ENCODE measurements at regions not wholly inside any gene's neighbourhood (a gene's known extent, or its start where the extent isn't known, plus 50 kb on each side); places are given as distances from the start of the nearest gene placed in this dataset.

DNA sequence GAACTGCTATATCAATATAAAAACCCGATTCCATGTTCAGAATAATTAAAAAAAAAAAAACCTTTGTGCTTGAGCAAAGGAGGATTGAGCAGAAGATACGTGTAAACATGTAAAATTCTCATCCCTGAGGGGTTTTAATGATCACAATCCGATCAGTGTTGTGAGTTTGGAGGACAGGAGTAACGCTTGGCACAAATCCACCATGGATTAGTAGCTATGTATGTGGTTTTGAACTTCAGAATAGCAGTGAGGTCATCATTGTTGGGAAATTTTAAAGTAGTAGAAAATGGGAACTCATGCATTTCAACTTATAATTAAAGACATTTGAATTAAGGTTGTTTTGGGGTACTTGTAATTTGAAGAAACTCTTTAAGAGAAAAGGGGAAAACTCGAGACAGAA lies 203.2 kb downstream of the RPS12 start:
- in situ Hi-C loops (cut with MboI; ENCODE audit: low pct_unique_long_range_greater_than_20kb, low sequenced_read_pairs, unreplicated experiment): no loop called here
- no peak for DNase-seq (ENCODE audit: low spot score)
- TF ChIP-seq, protein P1, sequence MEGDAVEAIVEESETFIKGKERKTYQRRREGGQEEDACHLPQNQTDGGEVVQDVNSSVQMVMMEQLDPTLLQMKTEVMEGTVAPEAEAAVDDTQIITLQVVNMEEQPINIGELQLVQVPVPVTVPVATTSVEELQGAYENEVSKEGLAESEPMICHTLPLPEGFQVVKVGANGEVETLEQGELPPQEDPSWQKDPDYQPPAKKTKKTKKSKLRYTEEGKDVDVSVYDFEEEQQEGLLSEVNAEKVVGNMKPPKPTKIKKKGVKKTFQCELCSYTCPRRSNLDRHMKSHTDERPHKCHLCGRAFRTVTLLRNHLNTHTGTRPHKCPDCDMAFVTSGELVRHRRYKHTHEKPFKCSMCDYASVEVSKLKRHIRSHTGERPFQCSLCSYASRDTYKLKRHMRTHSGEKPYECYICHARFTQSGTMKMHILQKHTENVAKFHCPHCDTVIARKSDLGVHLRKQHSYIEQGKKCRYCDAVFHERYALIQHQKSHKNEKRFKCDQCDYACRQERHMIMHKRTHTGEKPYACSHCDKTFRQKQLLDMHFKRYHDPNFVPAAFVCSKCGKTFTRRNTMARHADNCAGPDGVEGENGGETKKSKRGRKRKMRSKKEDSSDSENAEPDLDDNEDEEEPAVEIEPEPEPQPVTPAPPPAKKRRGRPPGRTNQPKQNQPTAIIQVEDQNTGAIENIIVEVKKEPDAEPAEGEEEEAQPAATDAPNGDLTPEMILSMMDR (IDR thresholded peaks at IDR 0.05; ENCODE audit: extremely low read depth, insufficient read depth, missing control alignments): no peak

DNA sequence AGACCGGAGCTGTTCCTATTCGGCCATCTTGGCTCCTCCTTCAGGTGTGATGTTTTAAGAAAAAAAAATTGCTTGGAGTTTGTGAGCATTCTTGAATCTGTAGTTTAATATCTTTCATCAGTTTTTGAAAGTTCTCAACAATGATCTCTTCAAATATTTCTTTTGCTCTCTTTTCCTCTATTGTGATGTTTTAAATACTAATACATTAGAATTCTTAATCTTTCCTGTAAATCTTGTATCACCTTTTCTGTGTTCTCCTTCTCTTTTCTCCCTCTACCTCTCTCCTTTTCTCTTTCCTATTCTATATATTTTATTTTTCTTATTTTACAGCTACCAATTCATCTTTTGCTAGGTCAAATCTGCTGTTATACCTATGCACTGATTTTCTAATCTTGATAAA lies 212.3 kb downstream of the RPS12 start:
- TF ChIP-seq, protein P1 (IDR thresholded peaks at IDR 0.05; ENCODE audit: extremely low read depth, insufficient read depth, missing control alignments): no peak
- in situ Hi-C loops (cut with MboI; ENCODE audit: low pct_unique_long_range_greater_than_20kb, low sequenced_read_pairs, unreplicated experiment): no loop called here
- DNase-seq (ENCODE audit: low spot score): no peak

DNA sequence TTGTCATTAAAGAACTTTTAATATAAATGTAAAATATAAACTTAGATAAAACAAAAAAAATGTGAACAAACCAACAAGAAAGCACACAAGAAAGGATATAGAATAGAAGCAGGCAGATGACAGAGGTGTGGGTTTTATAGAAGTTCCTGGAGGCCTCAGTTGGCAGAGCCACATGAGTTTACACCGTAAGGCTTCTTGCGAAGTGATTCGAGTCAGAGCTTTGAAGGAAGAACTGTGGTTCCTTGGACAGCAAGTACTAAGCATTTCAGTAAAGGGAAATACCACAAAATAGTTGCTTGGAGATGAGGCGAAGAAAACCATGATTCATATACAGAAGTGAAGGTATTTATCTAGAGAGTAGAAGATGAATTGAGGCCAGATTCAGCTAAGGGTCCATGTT lies 207.9 kb upstream of the EYA4 start:
- DNase-seq (ENCODE audit: low spot score): no peak
- in situ Hi-C loops (cut with MboI; ENCODE audit: low pct_unique_long_range_greater_than_20kb, low sequenced_read_pairs, unreplicated experiment): no loop called here
- TF ChIP-seq, protein P1 (IDR thresholded peaks at IDR 0.05; ENCODE audit: extremely low read depth, insufficient read depth, missing control alignments): no peak

DNA sequence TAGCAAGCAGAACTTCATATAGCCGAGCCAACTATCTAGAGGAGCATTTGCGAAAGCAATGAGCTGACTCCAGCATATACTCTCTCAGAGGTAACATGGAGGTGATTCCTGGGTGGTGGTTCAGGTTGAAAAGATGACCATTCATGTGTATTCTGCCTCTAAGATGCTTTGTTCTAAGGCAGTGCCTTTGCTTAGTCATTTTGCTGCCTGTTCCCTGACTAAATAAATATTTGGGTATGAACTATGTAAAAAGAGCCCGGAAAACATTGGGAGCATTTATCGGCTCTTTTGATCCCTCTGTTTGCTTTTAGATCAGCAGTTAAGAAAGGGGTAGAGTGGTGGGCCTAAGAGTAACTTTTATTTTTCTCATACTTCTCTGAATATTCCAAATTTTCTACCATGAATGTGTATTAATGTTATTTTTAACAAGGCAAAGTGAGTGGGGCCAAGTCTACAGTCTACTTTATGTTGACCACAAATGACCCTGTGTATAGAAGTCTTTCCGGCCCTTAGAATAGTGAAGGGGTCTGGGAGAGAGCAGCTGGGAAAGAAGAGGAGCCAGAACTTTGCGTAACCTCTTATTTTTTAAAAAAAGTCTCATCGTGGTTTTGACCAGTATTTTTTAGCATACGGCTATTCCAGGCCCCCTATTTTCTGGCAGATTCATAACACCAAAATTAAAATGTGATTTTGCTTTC lies 206.5 kb upstream of the EYA4 start:
- in situ Hi-C loops (cut with MboI; ENCODE audit: low pct_unique_long_range_greater_than_20kb, low sequenced_read_pairs, unreplicated experiment): no loop called here
- TF ChIP-seq, protein P1 (IDR thresholded peaks at IDR 0.05; ENCODE audit: extremely low read depth, insufficient read depth, missing control alignments): no peak
- DNase-seq (ENCODE audit: low spot score): no peak

DNA sequence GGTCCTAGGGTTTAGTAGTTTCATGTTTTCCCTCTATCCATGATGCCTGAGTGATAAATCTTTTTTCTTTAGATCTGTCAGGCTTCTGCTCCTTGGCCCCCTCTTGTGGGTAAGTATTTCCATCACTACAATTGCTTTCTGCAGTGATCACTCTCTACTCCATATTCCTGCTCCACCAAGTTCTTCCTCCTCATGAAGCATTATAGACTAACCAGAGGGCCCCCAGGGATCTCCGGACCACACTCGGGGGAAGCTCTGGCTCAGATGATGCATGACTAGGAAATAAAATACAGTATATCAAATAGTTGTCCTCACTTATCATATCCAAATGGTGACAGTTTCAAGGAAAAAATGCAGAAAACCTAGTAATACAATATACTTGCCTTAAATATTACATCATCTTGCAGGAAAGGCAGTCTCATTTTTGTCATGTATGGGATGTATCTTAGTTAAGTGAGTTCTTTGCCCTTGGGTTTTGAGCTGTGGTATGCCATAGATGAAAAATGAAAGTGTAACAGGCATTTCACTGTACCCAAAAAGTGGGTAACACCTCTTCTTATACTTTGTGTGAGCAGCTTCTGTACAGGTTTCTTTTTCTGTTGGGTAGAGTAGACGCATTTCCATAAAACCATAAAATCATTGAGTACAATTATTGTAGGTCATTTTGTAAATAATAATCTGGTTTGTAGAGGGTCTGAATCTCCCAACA lies 200.9 kb upstream of the EYA4 start:
- TF ChIP-seq, protein P1 (IDR thresholded peaks at IDR 0.05; ENCODE audit: extremely low read depth, insufficient read depth, missing control alignments): peak; percentile 42
- in situ Hi-C loops (cut with MboI; ENCODE audit: low pct_unique_long_range_greater_than_20kb, low sequenced_read_pairs, unreplicated experiment): no loop called here
- DNase-seq (ENCODE audit: low spot score): no peak

DNA sequence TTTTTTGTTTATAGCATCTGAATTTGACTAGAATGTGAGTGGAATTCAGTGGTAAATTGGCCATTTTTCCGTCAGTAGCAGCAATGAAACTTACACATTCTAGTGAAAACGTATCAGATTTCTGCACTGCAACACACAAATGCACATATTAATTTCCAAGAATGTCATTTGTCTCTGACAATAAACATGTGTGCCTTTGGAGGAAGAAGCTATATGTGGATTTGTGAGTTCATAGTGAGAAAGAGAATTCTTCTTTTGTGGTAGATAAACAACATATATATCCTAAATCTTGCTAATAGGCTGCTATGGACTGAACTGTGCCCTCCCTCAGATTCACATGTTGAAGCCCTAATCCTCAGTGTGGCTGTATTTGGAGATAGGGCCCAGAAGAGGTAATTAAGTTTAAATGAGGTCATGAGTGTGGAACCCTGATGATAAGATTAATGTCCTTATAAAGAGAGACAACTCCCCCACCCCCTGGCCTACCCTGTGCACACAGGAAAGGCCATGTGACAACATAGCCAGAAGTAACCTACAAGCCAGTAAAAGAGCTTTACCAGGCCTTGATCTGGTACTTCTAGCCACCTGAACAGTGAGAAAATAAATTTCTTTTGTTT lies 200.2 kb upstream of the EYA4 start:
- TF ChIP-seq, protein P1 (IDR thresholded peaks at IDR 0.05; ENCODE audit: extremely low read depth, insufficient read depth, missing control alignments): no peak
- no peak for DNase-seq (ENCODE audit: low spot score)
- in situ Hi-C loops (cut with MboI; ENCODE audit: low pct_unique_long_range_greater_than_20kb, low sequenced_read_pairs, unreplicated experiment): no loop called here
